Right lobe of liver (tissue), 4 donors: ENCODE measurements at regions not wholly inside any gene's neighbourhood (a gene's known extent, or its start where the extent isn't known, plus 50 kb on each side); places are given as distances from the start of the nearest gene placed in this dataset.

Experiments
- POLR2A ChIP-seq: fragments of 450-650 bp; IDR thresholded peaks from one replicate; pipeline ENCODE4 v1.6.1; 2017; ENCODE audit warnings: antibody characterized with exemption, mild to moderate bottlenecking
- TF ChIP-seq, protein P1 (sequence below), 4 donors: fragments of 200-600 bp in 3 of 4; fragments of 450-650 bp in 1 of 4; IDR thresholded peaks; one replicate each; pipeline versions ENCODE4 v1.5.1 to v1.8.0; 2016 to 2022; ENCODE audit warnings: antibody characterized with exemption in 4 of 4, mild to moderate bottlenecking in 2 of 4
- donor health status: DM: no; HTN: no; CAD: no.
- donor health status: DM: no; HTN: no; CAD: no.
- donor health status: DM: no; HTN: yes; CAD: no.

DNA sequence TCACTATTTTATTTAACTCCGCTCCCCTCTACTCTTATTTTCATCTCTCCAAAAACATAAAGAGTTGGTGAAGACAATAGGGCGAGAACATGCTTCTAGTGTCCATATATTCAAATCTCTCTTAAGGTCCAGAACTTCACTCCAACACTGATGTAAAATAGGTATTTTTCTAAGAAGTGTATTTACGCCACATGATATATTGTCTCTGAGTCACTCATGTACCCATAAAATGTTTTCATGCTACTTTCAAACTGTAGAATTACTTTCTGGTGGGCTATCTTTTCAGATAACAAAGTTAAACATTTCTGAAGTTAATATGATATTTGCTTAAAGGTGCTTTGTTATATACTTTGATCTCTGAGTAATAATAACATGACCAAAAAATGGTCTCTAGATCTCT is 124.1 kb upstream of the IFNGR1 start:
- TF ChIP-seq, protein P1, sequence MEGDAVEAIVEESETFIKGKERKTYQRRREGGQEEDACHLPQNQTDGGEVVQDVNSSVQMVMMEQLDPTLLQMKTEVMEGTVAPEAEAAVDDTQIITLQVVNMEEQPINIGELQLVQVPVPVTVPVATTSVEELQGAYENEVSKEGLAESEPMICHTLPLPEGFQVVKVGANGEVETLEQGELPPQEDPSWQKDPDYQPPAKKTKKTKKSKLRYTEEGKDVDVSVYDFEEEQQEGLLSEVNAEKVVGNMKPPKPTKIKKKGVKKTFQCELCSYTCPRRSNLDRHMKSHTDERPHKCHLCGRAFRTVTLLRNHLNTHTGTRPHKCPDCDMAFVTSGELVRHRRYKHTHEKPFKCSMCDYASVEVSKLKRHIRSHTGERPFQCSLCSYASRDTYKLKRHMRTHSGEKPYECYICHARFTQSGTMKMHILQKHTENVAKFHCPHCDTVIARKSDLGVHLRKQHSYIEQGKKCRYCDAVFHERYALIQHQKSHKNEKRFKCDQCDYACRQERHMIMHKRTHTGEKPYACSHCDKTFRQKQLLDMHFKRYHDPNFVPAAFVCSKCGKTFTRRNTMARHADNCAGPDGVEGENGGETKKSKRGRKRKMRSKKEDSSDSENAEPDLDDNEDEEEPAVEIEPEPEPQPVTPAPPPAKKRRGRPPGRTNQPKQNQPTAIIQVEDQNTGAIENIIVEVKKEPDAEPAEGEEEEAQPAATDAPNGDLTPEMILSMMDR (IDR thresholded peaks at IDR 0.05): no peak
- no peak for TF ChIP-seq POLR2A
